H1 (cell line): ENCODE measurements at regions not wholly inside any gene's neighbourhood (a gene's known extent, or its start where the extent isn't known, plus 50 kb on each side); places are given as distances from the start of the nearest gene placed in this dataset.

Source experiments
- EP300 ChIP-seq, 2 experiments: IDR thresholded peaks; 1 replicate in 1 of 2; 2 replicates in 1 of 2; pipeline ENCODE4 v1.6.1; 2011 to 2012; ENCODE audit warnings: low read depth in 2 of 2, low read length in 2 of 2, mild to moderate bottlenecking in 2 of 2, borderline replicate concordance in 1 of 2, inconsistent platforms in 1 of 2, moderate library complexity in 1 of 2
- EZH2 ChIP-seq: fragments of 200-600 bp; sonication (generic); IDR thresholded peaks from 2 replicates; pipeline ENCODE4 v1.7.1; 2012; ENCODE audit warnings: low read depth, mild to moderate bottlenecking, moderate library complexity, low read length, inconsistent platforms; ENCODE audit not compliant: severe bottlenecking
- GABPA ChIP-seq: IDR thresholded peaks from 2 replicates; pipeline ENCODE4 v1.6.1; 2011; ENCODE audit warnings: mild to moderate bottlenecking, low read length, moderate library complexity, borderline replicate concordance; ENCODE audit not compliant: insufficient read depth
- PHF8 ChIP-seq: fragments of 200-600 bp; sonication (generic); conservative IDR thresholded peaks from 2 replicates; pipeline ENCODE4 v1.7.1; 2012; ENCODE audit warnings: low read depth, mild to moderate bottlenecking, inconsistent platforms, low read length, moderate library complexity
- POLR2A ChIP-seq, 2 experiments: IDR thresholded peaks; 1 replicate in 1 of 2; 2 replicates in 1 of 2; pipeline ENCODE4 v1.6.1; 2011; ENCODE audit warnings: low read depth in 2 of 2, low read length in 2 of 2, mild to moderate bottlenecking in 2 of 2; ENCODE audit errors: control extremely low read depth in 1 of 2
- POLR2AphosphoS5 ChIP-seq: IDR thresholded peaks from 2 replicates; pipeline ENCODE4 v1.6.1; 2011; ENCODE audit warnings: low read depth, low read length
- SIN3A ChIP-seq, 2 experiments: IDR thresholded peaks in 1 of 2; conservative IDR thresholded peaks in 1 of 2; 2 replicates each; pipeline ENCODE4 v1.6.1; 2011 to 2012; ENCODE audit warnings: low read length in 2 of 2, improper control_type of control experiment in 1 of 2, low read depth in 1 of 2, mild to moderate bottlenecking in 1 of 2
- TAF1 ChIP-seq: IDR thresholded peaks from 2 replicates; pipeline ENCODE4 v1.6.1; 2011; ENCODE audit warnings: mild to moderate bottlenecking, low read depth, low read length
- TEAD4 ChIP-seq: IDR thresholded peaks from 2 replicates; pipeline ENCODE4 v1.6.1; 2012; ENCODE audit warnings: low read depth, low read length, inconsistent platforms, mixed read lengths
- ZNF274 ChIP-seq: IDR thresholded peaks from 2 replicates; pipeline ENCODE4 v1.7.0; 2012; ENCODE audit warnings: low read length, borderline replicate concordance; ENCODE audit errors: extremely low read depth
- TF ChIP-seq, protein P1 (sequence below), 3 experiments: IDR thresholded peaks; 1 replicate in 2 of 3; 2 replicates in 1 of 3; pipeline versions ENCODE4 v1.5.1 to v1.6.1; 2011; ENCODE audit warnings: low read length in 3 of 3, mild to moderate bottlenecking in 3 of 3, inconsistent platforms in 2 of 3, low read depth in 1 of 3, moderate library complexity in 1 of 3; ENCODE audit not compliant: insufficient read depth in 1 of 3; ENCODE audit errors: control extremely low read depth in 1 of 3
- TF ChIP-seq, protein P2 (sequence below): IDR thresholded peaks from 2 replicates; pipeline ENCODE4 v1.6.1; 2012; ENCODE audit warnings: low read length, inconsistent platforms

DNA sequence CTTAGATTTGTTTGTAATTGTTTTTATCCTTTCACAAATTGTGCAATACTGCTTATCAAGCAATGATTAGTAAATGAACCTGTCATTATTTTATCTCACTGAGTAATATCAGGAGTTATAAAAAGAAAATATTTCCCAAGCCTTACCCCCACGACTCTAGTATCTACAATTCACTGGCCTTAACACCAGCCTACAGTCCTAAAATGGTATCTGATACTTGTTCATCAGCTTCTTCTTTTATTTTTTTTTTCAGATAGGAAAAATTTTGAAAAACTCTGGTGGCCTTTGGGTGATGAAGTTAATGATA, 160.8 kb upstream of the FOXA2 start:
- TF ChIP-seq, protein P1, sequence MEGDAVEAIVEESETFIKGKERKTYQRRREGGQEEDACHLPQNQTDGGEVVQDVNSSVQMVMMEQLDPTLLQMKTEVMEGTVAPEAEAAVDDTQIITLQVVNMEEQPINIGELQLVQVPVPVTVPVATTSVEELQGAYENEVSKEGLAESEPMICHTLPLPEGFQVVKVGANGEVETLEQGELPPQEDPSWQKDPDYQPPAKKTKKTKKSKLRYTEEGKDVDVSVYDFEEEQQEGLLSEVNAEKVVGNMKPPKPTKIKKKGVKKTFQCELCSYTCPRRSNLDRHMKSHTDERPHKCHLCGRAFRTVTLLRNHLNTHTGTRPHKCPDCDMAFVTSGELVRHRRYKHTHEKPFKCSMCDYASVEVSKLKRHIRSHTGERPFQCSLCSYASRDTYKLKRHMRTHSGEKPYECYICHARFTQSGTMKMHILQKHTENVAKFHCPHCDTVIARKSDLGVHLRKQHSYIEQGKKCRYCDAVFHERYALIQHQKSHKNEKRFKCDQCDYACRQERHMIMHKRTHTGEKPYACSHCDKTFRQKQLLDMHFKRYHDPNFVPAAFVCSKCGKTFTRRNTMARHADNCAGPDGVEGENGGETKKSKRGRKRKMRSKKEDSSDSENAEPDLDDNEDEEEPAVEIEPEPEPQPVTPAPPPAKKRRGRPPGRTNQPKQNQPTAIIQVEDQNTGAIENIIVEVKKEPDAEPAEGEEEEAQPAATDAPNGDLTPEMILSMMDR (IDR thresholded peaks at IDR 0.05; ENCODE audit: control extremely low read depth in 1 of 3, insufficient read depth in 1 of 3, low read depth in 1 of 3, low read length in 3 of 3) = no peak
- TF ChIP-seq EZH2 = no peak
- TF ChIP-seq, protein P2, sequence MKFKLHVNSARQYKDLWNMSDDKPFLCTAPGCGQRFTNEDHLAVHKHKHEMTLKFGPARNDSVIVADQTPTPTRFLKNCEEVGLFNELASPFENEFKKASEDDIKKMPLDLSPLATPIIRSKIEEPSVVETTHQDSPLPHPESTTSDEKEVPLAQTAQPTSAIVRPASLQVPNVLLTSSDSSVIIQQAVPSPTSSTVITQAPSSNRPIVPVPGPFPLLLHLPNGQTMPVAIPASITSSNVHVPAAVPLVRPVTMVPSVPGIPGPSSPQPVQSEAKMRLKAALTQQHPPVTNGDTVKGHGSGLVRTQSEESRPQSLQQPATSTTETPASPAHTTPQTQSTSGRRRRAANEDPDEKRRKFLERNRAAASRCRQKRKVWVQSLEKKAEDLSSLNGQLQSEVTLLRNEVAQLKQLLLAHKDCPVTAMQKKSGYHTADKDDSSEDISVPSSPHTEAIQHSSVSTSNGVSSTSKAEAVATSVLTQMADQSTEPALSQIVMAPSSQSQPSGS = no peak
- no peak for TF ChIP-seq POLR2A (IDR thresholded peaks at IDR 0.05; ENCODE audit: control extremely low read depth in 1 of 2, low read depth in 2 of 2, low read length in 2 of 2)
- no peak for TF ChIP-seq POLR2AphosphoS5
- TF ChIP-seq EP300 (IDR thresholded peaks at IDR 0.05; ENCODE audit: borderline replicate concordance in 1 of 2, low read depth in 2 of 2, low read length in 2 of 2) = no peak
- TF ChIP-seq SIN3A (conservative IDR thresholded peaks at IDR 0.05 in 1 of 2, IDR thresholded peaks at IDR 0.05 in 1 of 2; ENCODE audit: low read depth in 1 of 2, low read length in 2 of 2) = no peak
- TF ChIP-seq ZNF274 = no peak
- no peak for TF ChIP-seq TEAD4
- TF ChIP-seq PHF8 = no peak
- no peak for TF ChIP-seq GABPA
- no peak for TF ChIP-seq TAF1
